K562 (cell line): ENCODE measurements at regions not wholly inside any gene's neighbourhood (a gene's known extent, or its start where the extent isn't known, plus 50 kb on each side); places are given as distances from the start of the nearest gene placed in this dataset.

ENCODE experiments used
- ATAC-seq: fragments of 200-7000 bp; cut with Tn5 transposase; 3 replicates; pipeline ENCODE4 v1.9.1; 2020; ENCODE audit warnings: moderate library complexity
- BruUV-seq: library from RNA; stranded (reverse); fragments of 400-500 nt; replicated peaks from 2 replicates; lab custom pipeline; 2021; lab: Mats Ljungman, UMichigan
- CTCF ChIA-PET: fragments of 300-600 bp; formaldehyde crosslinking; extraction: SDS; loops from one replicate; lab custom pipeline; 2021; ENCODE audit warnings: low intra/inter-chr PET ratio; lab: Yijun Ruan, JAX
- POLR2A ChIA-PET: fragments of 300-600, 350-650 bp; sonication (Branson Sonifier 250); formaldehyde crosslinking; extraction: SDS; loops from one replicate; lab custom pipeline; 2021; ENCODE audit warnings: antibody characterized with exemption, inconsistent platforms; lab: Yijun Ruan, JAX
- DNase-seq, 4 experiments: peaks; one replicate each; pipeline versions ENCODE4 v3.0.0 to v3.0.0-alpha.2; 2011 to 2018; ENCODE audit warnings: low spot score in 3 of 4, mixed read lengths in 3 of 4; ENCODE audit errors: extremely low read depth in 1 of 4
- FAIRE-seq: peaks from 2 replicates; lab custom pipeline; 2011; peaks lifted over from hg19 to GRCh38; lab: Jason Lieb, UNC
- H2AFZ ChIP-seq: 2 replicates; pipeline ENCODE4 v1.6.0; 2011; ENCODE audit warnings: low read depth, low read length, control low read depth, inconsistent platforms
- H3K27ac ChIP-seq: fragments of 200-600 bp; 3 replicates; pipeline ENCODE4 v1.8.0; 2011; ENCODE audit warnings: low read depth, mild to moderate bottlenecking, control low read depth, inconsistent platforms, low read length, moderate library complexity, mixed read lengths; ENCODE audit errors: extremely low read depth
- H3K27me3 ChIP-seq, 2 experiments: fragments of 300-600 bp in 1 of 2; 2 replicates in 1 of 2; 3 replicates in 1 of 2; pipeline versions ENCODE4 v1.6.0 to v1.8.0; 2011; ENCODE audit warnings: inconsistent platforms in 2 of 2, low read length in 2 of 2, mild to moderate bottlenecking in 1 of 2, mixed read lengths in 1 of 2, moderate library complexity in 1 of 2; ENCODE audit not compliant: control insufficient read depth in 2 of 2, insufficient read depth in 2 of 2
- H3K36me3 ChIP-seq: fragments of 300-600 bp; 3 replicates; pipeline ENCODE4 v1.8.0; 2011; ENCODE audit warnings: mild to moderate bottlenecking, low read length, inconsistent platforms; ENCODE audit not compliant: control insufficient read depth, insufficient read depth
- H3K4me1 ChIP-seq, 2 experiments: fragments of 200-600 bp in 1 of 2; replicated peaks in 1 of 2; 2 replicates in 1 of 2; 3 replicates in 1 of 2; pipeline versions ENCODE4 v1.5.1 to v1.8.0; 2011; ENCODE audit warnings: inconsistent platforms in 2 of 2, low read length in 2 of 2, mild to moderate bottlenecking in 1 of 2, mixed read lengths in 1 of 2, moderate library complexity in 1 of 2; ENCODE audit not compliant: control insufficient read depth in 2 of 2, insufficient read depth in 2 of 2
- H3K4me2 ChIP-seq: 2 replicates; pipeline ENCODE4 v1.6.1; 2011; ENCODE audit warnings: low read length, control low read depth, inconsistent platforms, mixed read lengths; ENCODE audit not compliant: insufficient read depth
- H3K4me3 ChIP-seq: fragments of 200-600 bp; sonication (generic), shearing (Covaris generic); 2 replicates; pipeline ENCODE4 v1.5.1; 2016; ENCODE audit warnings: control low read depth, inconsistent platforms
- H3K79me2 ChIP-seq: fragments of 200-600 bp; 3 replicates; pipeline ENCODE4 v1.8.0; 2011; ENCODE audit warnings: low read length, inconsistent platforms; ENCODE audit not compliant: control insufficient read depth, insufficient read depth
- H3K9ac ChIP-seq, 2 experiments: 2 replicates each; pipeline versions ENCODE4 v1.6.0 to v1.6.1; 2011; ENCODE audit warnings: low read depth in 2 of 2, low read length in 2 of 2, control low read depth in 1 of 2, inconsistent platforms in 1 of 2, mild to moderate bottlenecking in 1 of 2, mixed read lengths in 1 of 2; ENCODE audit not compliant: insufficient read depth in 1 of 2
- H3K9me1 ChIP-seq: one replicate; pipeline ENCODE4 v1.6.0; 2011; ENCODE audit warnings: inconsistent platforms, mild to moderate bottlenecking, low read length, moderate library complexity; ENCODE audit not compliant: control insufficient read depth, insufficient read depth
- H3K9me3 ChIP-seq: replicated peaks from 2 replicates; pipeline ENCODE4 v1.5.1; 2011; ENCODE audit warnings: low read depth, low read length, inconsistent platforms; ENCODE audit not compliant: control insufficient read depth, insufficient read depth
- H4K20me1 ChIP-seq: replicated peaks from 2 replicates; pipeline ENCODE4 v1.6.1; 2011; ENCODE audit warnings: low read length, inconsistent platforms, mixed read lengths; ENCODE audit not compliant: control insufficient read depth, insufficient read depth
- DNMT1 ChIP-seq: fragments of 450-650 bp; IDR thresholded peaks from 2 replicates; pipeline ENCODE4 v1.6.1; 2016; ENCODE audit warnings: antibody characterized with exemption, mild to moderate bottlenecking
- KAT2B ChIP-seq: IDR thresholded peaks from one replicate; pipeline ENCODE4 v1.6.1; 2012; ENCODE audit warnings: low read depth, mild to moderate bottlenecking, control low read depth, inconsistent platforms, low read length, moderate library complexity
- MCM5 ChIP-seq: fragments of 450-650 bp; IDR thresholded peaks from 2 replicates; pipeline ENCODE4 v1.6.1; 2016; ENCODE audit warnings: low read depth
- MTA3 ChIP-seq: fragments of 450-650 bp; formaldehyde crosslinking; IDR thresholded peaks from 2 replicates; pipeline ENCODE4 v1.6.1; 2017; ENCODE audit warnings: mild to moderate bottlenecking, borderline replicate concordance
- NFATC3 ChIP-seq: fragments of 450-650 bp; IDR thresholded peaks from 2 replicates; pipeline ENCODE4 v1.6.1; 2017; ENCODE audit warnings: mild to moderate bottlenecking
- NFE2 ChIP-seq: IDR thresholded peaks from 2 replicates; pipeline ENCODE4 v1.6.1; 2014; ENCODE audit warnings: antibody characterized with exemption, low read depth
- TFAM ChIP-seq: fragments of 250-450 bp; sonication (Bioruptor Pico); conservative IDR thresholded peaks from 2 replicates; pipeline ENCODE4 v1.5.0; 2021; ENCODE audit warnings: mild to moderate bottlenecking, moderate library complexity
- THAP7 ChIP-seq: fragments of 250-450 bp; sonication (Bioruptor Pico); IDR thresholded peaks from 2 replicates; pipeline ENCODE4 v1.5.0; 2021
- XRCC4 ChIP-seq: IDR thresholded peaks from one replicate; pipeline ENCODE4 v1.6.1; 2011; ENCODE audit not compliant: insufficient read depth, insufficient read length; ENCODE audit errors: extremely low read depth
- ZNF140 ChIP-seq: fragments of 250-450 bp; sonication (Bioruptor Pico); IDR thresholded peaks from 2 replicates; pipeline ENCODE4 v1.8.0; 2021; ENCODE audit warnings: moderate library complexity, mild to moderate bottlenecking, inconsistent platforms
- ZNF184 ChIP-seq: sonication (generic); formaldehyde crosslinking; IDR thresholded peaks from 2 replicates; pipeline ENCODE4 v1.5.0; 2020; ENCODE audit warnings: missing genetic modification reagents
- ZNF347 ChIP-seq: fragments of 450-650 bp; formaldehyde crosslinking; IDR thresholded peaks from 2 replicates; pipeline ENCODE4 v1.4.0; 2020; ENCODE audit warnings: low read depth, mild to moderate bottlenecking, moderate library complexity
- WGBS: fragments of 100-300 bp; shearing (Covaris generic); methylation state at CpG from one replicate; pipeline ENCODE4 v1.1.6; 2016; ENCODE audit warnings: low coverage, mixed read lengths; ENCODE audit not compliant: insufficient coverage; ENCODE audit errors: missing lambda C conversion rate; 5-methylcytosine and 5-hydroxymethylcytosine counted together
- in situ Hi-C: fragments of 300-500 bp; cut with MboI; formaldehyde crosslinking; loops from 4 replicates; pipeline ENCODE4 v1.15.0; 2018; ENCODE audit warnings: inconsistent platforms, mixed read lengths
- intact Hi-C: fragments of 100-400 bp; cut with micrococcal nuclease; formaldehyde crosslinking; loops from 2 replicates; pipeline ENCODE4 v1.14.2; 2022
- TF ChIP-seq, protein P1 (sequence below): fragments of 250-450 bp; sonication (Bioruptor Pico); IDR thresholded peaks from 2 replicates; pipeline ENCODE4 v1.5.0; 2021
- TF ChIP-seq, protein P2 (sequence below): sonication (generic); IDR thresholded peaks from 2 replicates; pipeline ENCODE4 v1.6.1; 2016
- TF ChIP-seq, protein P3 (sequence below): fragments of 250-450 bp; sonication (Bioruptor Pico); IDR thresholded peaks from 2 replicates; pipeline ENCODE4 v1.5.0; 2021; ENCODE audit warnings: mild to moderate bottlenecking, moderate library complexity

- 4% methylated on average over 6 of the region's 6 CpGs for WGBS
- no peak overlapping the region for H3K9ac ChIP-seq
These were observed 1326.3 kb downstream of the XPNPEP1 start for GRCh38 chr10:108597031-108597430.

More at GRCh38 chr10:108597031-108597430, 1326.3 kb downstream of the XPNPEP1 start:
- ChIA-PET POLR2A (no interaction called here), CTCF (no interaction called here)
- Histone ChIP-seq H3K27ac (no peak overlapping the region), H3K4me2 (no peak overlapping the region), H3K9me3 (no peaks in the 10 kb centered on the region), H3K36me3 (no peaks in the 10 kb centered on the region), H4K20me1 (no peaks in the 10 kb centered on the region), H3K79me2 (no peaks in the 10 kb centered on the region), H3K9me1 (no peaks in the 10 kb centered on the region), H3K4me1 (no peaks in the 10 kb centered on the region), H3K27me3 (no peaks in the 10 kb centered on the region), H2AFZ (no peak overlapping the region), H3K4me3 (no peak overlapping the region)
- no peak for ATAC-seq
- TF ChIP-seq, protein P1, sequence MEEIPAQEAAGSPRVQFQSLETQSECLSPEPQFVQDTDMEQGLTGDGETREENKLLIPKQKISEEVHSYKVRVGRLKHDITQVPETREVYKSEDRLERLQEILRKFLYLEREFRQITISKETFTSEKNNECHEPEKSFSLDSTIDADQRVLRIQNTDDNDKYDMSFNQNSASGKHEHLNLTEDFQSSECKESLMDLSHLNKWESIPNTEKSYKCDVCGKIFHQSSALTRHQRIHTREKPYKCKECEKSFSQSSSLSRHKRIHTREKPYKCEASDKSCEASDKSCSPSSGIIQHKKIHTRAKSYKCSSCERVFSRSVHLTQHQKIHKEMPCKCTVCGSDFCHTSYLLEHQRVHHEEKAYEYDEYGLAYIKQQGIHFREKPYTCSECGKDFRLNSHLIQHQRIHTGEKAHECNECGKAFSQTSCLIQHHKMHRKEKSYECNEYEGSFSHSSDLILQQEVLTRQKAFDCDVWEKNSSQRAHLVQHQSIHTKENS (CRISPR knock-in tag), result no peak
- TF ChIP-seq, protein P2, sequence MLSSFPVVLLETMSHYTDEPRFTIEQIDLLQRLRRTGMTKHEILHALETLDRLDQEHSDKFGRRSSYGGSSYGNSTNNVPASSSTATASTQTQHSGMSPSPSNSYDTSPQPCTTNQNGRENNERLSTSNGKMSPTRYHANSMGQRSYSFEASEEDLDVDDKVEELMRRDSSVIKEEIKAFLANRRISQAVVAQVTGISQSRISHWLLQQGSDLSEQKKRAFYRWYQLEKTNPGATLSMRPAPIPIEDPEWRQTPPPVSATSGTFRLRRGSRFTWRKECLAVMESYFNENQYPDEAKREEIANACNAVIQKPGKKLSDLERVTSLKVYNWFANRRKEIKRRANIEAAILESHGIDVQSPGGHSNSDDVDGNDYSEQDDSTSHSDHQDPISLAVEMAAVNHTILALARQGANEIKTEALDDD, result no peak
- TF ChIP-seq ZNF140, result no peak
- TF ChIP-seq ZNF347, result no peak
- no peak for TF ChIP-seq NFE2
- TF ChIP-seq DNMT1, result no peak
- TF ChIP-seq, protein P3, sequence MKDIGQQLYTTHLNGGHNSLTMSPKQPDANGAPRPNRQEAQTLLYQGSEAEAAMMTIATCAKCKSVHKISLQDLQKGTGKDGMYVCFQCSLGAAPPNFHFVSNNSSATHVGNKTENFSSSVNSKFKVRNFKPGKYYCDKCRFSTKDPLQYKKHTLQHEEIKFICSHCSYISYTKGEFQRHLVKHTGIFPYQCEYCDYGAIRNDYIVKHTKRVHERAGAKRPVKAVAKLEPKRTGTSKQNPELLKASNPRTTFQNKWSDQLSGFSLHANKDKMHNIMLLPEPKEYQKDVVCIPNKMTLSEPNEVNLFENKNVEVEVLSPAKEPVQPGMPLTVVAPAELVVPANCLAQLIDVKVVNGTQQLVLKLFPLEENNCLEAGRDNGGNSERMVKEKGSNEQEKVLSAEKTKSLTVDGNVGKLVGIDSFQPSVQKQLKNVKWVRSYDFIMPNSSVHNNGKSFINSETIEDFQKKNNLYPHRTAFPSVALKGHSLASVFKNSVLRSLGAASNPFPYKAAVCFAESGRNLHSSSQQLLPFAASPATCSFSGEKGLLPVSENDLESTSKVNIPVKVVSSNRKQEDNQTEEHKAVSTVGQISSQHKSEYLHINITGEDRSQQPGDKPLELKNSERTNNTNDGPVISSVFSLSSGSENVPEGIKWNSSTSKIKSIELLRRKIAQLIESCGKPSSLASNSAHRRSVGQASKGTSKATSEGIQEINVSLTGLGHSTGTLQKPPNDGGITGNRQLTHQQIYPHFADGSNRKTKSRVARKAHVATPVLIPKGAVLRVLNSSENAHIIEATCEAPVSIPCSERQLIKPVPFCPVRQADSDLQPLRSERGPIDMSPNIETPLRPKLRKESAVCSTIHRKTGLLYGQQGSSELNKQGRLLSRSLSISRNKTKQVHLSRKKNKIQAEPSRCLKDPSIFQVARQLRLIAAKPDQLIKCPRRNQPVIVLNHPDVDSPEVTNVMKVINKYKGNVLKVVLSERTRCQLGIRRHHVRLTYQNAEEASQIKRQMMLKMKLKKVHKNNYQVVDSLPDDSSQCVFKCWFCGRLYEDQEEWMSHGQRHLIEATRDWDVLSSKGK (CRISPR knock-in tag), result no peak
- TF ChIP-seq MCM5, result no peak
- no peak for TF ChIP-seq XRCC4
- no peak for TF ChIP-seq THAP7 (CRISPR knock-in tag)
- no peak for TF ChIP-seq KAT2B
- TF ChIP-seq NFATC3, result no peak
- no peak for TF ChIP-seq TFAM (CRISPR knock-in tag)
- no peak for TF ChIP-seq ZNF184 (CRISPR knock-in tag)
- no peak for TF ChIP-seq MTA3
- no TSS peak for BruUV-seq
- intact Hi-C loops (no loop called here), in situ Hi-C loops (no loop called here)
- no peak for FAIRE-seq
- no peak for DNase-seq
